Stimulated activated CD4-positive, alpha-beta T cell treated with anti-CD3 and anti-CD28 coated beads, Interleukin-1b, Interleukin-23, amount 100 ng/mL, for 1 hour (primary cell): ENCODE measurements at regions not wholly inside any gene's neighbourhood (a gene's known extent, or its start where the extent isn't known, plus 50 kb on each side); places are given as distances from the start of the nearest gene placed in this dataset.

ENCODE experiments used
- DNase-seq, 2 donors: peaks; one replicate each; pipeline ENCODE4 v3.0.0-alpha.2; 2020; ENCODE audit warnings: low read depth in 2 of 2

- DNase-seq = no peak
Observed at GRCh38 chr4:77367638-77368037, 210.6 kb downstream of the CCNG2 start.

- no peak for DNase-seq
Observed at GRCh38 chr4:77372375-77372774, 215.4 kb downstream of the CCNG2 start.

- DNase-seq = no peak
Observed at GRCh38 chr4:77375866-77376607, 219.0 kb downstream of the CCNG2 start.

GRCh38 chr4:77376788-77377460 is 219.9 kb downstream of the CCNG2 start:
- no peak for DNase-seq

- no peak for DNase-seq
Observed at GRCh38 chr4:77384094-77384493, 221.5 kb upstream of the CXCL13 start.

GRCh38 chr4:77385124-77385969 is 220.3 kb upstream of the CXCL13 start:
- peak; percentile 2 to 30 for DNase-seq

GRCh38 chr4:77393996-77394395 is 211.6 kb upstream of the CXCL13 start:
- DNase-seq = no peak

GRCh38 chr4:77395481-77395880 is 210.1 kb upstream of the CXCL13 start:
- no peak for DNase-seq

- no peak for DNase-seq
Observed at GRCh38 chr4:77398256-77398655, 207.4 kb upstream of the CXCL13 start.

- no peak for DNase-seq
Observed at GRCh38 chr4:77399831-77400230, 205.8 kb upstream of the CXCL13 start.

GRCh38 chr4:77413766-77414165 is 191.9 kb upstream of the CXCL13 start:
- no peak for DNase-seq

- no peak for DNase-seq
Observed at GRCh38 chr4:77415689-77416088, 189.9 kb upstream of the CXCL13 start.

- no peak for DNase-seq
Observed at GRCh38 chr4:77418333-77418732, 187.3 kb upstream of the CXCL13 start.

GRCh38 chr4:77430847-77431246 is 174.8 kb upstream of the CXCL13 start:
- DNase-seq = no peak

- no peak for DNase-seq
Observed at GRCh38 chr4:77431546-77431945, 174.1 kb upstream of the CXCL13 start.

GRCh38 chr4:77432717-77433417 is 172.8 kb upstream of the CXCL13 start:
- DNase-seq = no peak

- no peak for DNase-seq
Observed at GRCh38 chr4:77433418-77433733, 172.2 kb upstream of the CXCL13 start.

GRCh38 chr4:77434299-77435092 is 171.1 kb upstream of the CXCL13 start:
- no peak for DNase-seq

- DNase-seq = no peak
Observed at GRCh38 chr4:77437079-77437478, 168.5 kb upstream of the CXCL13 start.

- no peak for DNase-seq
Observed at GRCh38 chr4:77438549-77438948, 167.1 kb upstream of the CXCL13 start.

GRCh38 chr4:77443941-77444340 is 161.7 kb upstream of the CXCL13 start:
- DNase-seq = no peak
